T-helper 1 cell treated with Interleukin-12 subunit alpha and Interleukin-12 subunit beta and Interleukin-4 antibody, amounts not matched to agents 30 μg/mL and 1 μg/mL, for 36 hours (primary cell): ENCODE measurements at regions not wholly inside any gene's neighbourhood (a gene's known extent, or its start where the extent isn't known, plus 50 kb on each side); places are given as distances from the start of the nearest gene placed in this dataset.

Experiments
- H3K27ac Mint-ChIP-seq: one replicate; pipeline ENCODE4 v1.8.0; 2021; ENCODE audit warnings: mild to moderate bottlenecking, mixed read lengths
- H3K27me3 Mint-ChIP-seq: one replicate; pipeline ENCODE4 v1.8.0; 2021; ENCODE audit warnings: low read depth, mixed read lengths
- H3K36me3 Mint-ChIP-seq: one replicate; pipeline ENCODE4 v1.8.0; 2021; ENCODE audit warnings: low read depth, mixed read lengths
- H3K4me1 Mint-ChIP-seq: one replicate; pipeline ENCODE4 v1.8.0; 2021; ENCODE audit warnings: low read depth, mixed read lengths
- H3K4me3 Mint-ChIP-seq: one replicate; pipeline ENCODE4 v1.8.0; 2021; ENCODE audit warnings: mild to moderate bottlenecking, moderate library complexity, mixed read lengths
- H3K9me3 Mint-ChIP-seq: one replicate; pipeline ENCODE4 v1.8.0; 2021; ENCODE audit warnings: mixed read lengths

GRCh38 chr22:49294656-49295464, 532.8 kb downstream of the BRD1 start:
- Mint-ChIP-seq H3K9me3 (peaks cover 13% of the 10 kb centered on the region), H3K4me1 (no peaks in the 10 kb centered on the region), H3K27me3 (peaks cover 3% of the 10 kb centered on the region), H3K36me3 (no peaks in the 10 kb centered on the region), H3K4me3 (no peak overlapping the region), H3K27ac (no peak overlapping the region)

- peaks cover 13% of the 10 kb centered on the region for H3K9me3 Mint-ChIP-seq
- no peak overlapping the region for H3K27ac Mint-ChIP-seq
- peaks cover 3% of the 10 kb centered on the region for H3K27me3 Mint-ChIP-seq
Measured at GRCh38 chr22:49292909-49293308, 534.8 kb downstream of the BRD1 start.

GRCh38 chr22:49291781-49292180, 535.9 kb downstream of the BRD1 start:
- H3K9me3 Mint-ChIP-seq: peaks cover 13% of the 10 kb centered on the region

More at GRCh38 chr22:49292909-49293308, 534.8 kb downstream of the BRD1 start:
- Mint-ChIP-seq H3K4me3 (no peak overlapping the region), H3K36me3 (no peaks in the 10 kb centered on the region), H3K4me1 (no peaks in the 10 kb centered on the region)

GRCh38 chr22:49291169-49291568, 536.5 kb downstream of the BRD1 start:
- Mint-ChIP-seq H3K4me1 (no peaks in the 10 kb centered on the region), H3K4me3 (no peak overlapping the region), H3K27me3 (peaks cover 3% of the 10 kb centered on the region), H3K36me3 (no peaks in the 10 kb centered on the region), H3K9me3 (peaks cover 13% of the 10 kb centered on the region), H3K27ac (no peak overlapping the region)

More at GRCh38 chr22:49291781-49292180, 535.9 kb downstream of the BRD1 start:
- Mint-ChIP-seq H3K27me3 (peaks cover 3% of the 10 kb centered on the region), H3K4me1 (no peaks in the 10 kb centered on the region), H3K4me3 (no peak overlapping the region), H3K36me3 (no peaks in the 10 kb centered on the region), H3K27ac (no peak overlapping the region)

- H3K9me3 Mint-ChIP-seq: peaks cover 12% of the 10 kb centered on the region
- peaks cover 3% of the 10 kb centered on the region for H3K27me3 Mint-ChIP-seq
- H3K4me3 Mint-ChIP-seq: no peak overlapping the region
- H3K4me1 Mint-ChIP-seq: no peaks in the 10 kb centered on the region
- H3K36me3 Mint-ChIP-seq: no peaks in the 10 kb centered on the region
- H3K27ac Mint-ChIP-seq: no peak overlapping the region
Measured at GRCh38 chr22:49290711-49291110, 537.0 kb downstream of the BRD1 start.

- no peaks in the 10 kb centered on the region for H3K36me3 Mint-ChIP-seq
- H3K9me3 Mint-ChIP-seq: peaks cover 7% of the 10 kb centered on the region
- peaks cover 3% of the 10 kb centered on the region for H3K27me3 Mint-ChIP-seq
- no peak overlapping the region for H3K4me3 Mint-ChIP-seq
- no peaks in the 10 kb centered on the region for H3K4me1 Mint-ChIP-seq
- H3K27ac Mint-ChIP-seq: no peak overlapping the region
Measured at GRCh38 chr22:49289822-49290679, 537.6 kb downstream of the BRD1 start.

- Mint-ChIP-seq H3K4me1 (no peaks in the 10 kb centered on the region), H3K27me3 (no peaks in the 10 kb centered on the region), H3K27ac (no peak overlapping the region), H3K36me3 (no peaks in the 10 kb centered on the region), H3K4me3 (no peak overlapping the region), H3K9me3 (no peaks in the 10 kb centered on the region)
Measured at GRCh38 chr22:49286181-49286760, 541.4 kb downstream of the BRD1 start.

- H3K4me3 Mint-ChIP-seq: no peak overlapping the region
- no peak overlapping the region for H3K27ac Mint-ChIP-seq
- H3K4me1 Mint-ChIP-seq: no peaks in the 10 kb centered on the region
- no peaks in the 10 kb centered on the region for H3K27me3 Mint-ChIP-seq
- H3K36me3 Mint-ChIP-seq: no peaks in the 10 kb centered on the region
- peaks cover 5% of the 10 kb centered on the region for H3K9me3 Mint-ChIP-seq
Measured at GRCh38 chr22:49284931-49285330, 542.7 kb downstream of the BRD1 start.

- H3K4me3 Mint-ChIP-seq: no peak overlapping the region
- no peaks in the 10 kb centered on the region for H3K4me1 Mint-ChIP-seq
- peaks cover 5% of the 10 kb centered on the region for H3K9me3 Mint-ChIP-seq
- no peaks in the 10 kb centered on the region for H3K27me3 Mint-ChIP-seq
- H3K27ac Mint-ChIP-seq: no peak overlapping the region
- H3K36me3 Mint-ChIP-seq: no peaks in the 10 kb centered on the region
Measured at GRCh38 chr22:49284056-49284784, 543.5 kb downstream of the BRD1 start.

GRCh38 chr22:49282596-49282995, 545.1 kb downstream of the BRD1 start:
- Mint-ChIP-seq H3K27ac (no peak overlapping the region), H3K4me1 (no peaks in the 10 kb centered on the region), H3K27me3 (no peaks in the 10 kb centered on the region), H3K36me3 (no peaks in the 10 kb centered on the region), H3K4me3 (no peak overlapping the region), H3K9me3 (peaks cover 5% of the 10 kb centered on the region)

- Mint-ChIP-seq H3K4me3 (no peak overlapping the region), H3K4me1 (no peaks in the 10 kb centered on the region), H3K27ac (no peak overlapping the region), H3K27me3 (no peaks in the 10 kb centered on the region), H3K36me3 (no peaks in the 10 kb centered on the region), H3K9me3 (peaks cover 5% of the 10 kb centered on the region)
Measured at GRCh38 chr22:49281467-49282340, 546.0 kb downstream of the BRD1 start.

GRCh38 chr22:49278340-49278739, 549.3 kb downstream of the BRD1 start:
- peaks cover 5% of the 10 kb centered on the region for H3K9me3 Mint-ChIP-seq

GRCh38 chr22:49276567-49276966, 551.1 kb downstream of the BRD1 start:
- Mint-ChIP-seq H3K9me3 (peaks cover 5% of the 10 kb centered on the region), H3K27ac (no peak overlapping the region), H3K27me3 (no peaks in the 10 kb centered on the region), H3K36me3 (no peaks in the 10 kb centered on the region), H3K4me3 (no peak overlapping the region), H3K4me1 (no peaks in the 10 kb centered on the region)

More at GRCh38 chr22:49278340-49278739, 549.3 kb downstream of the BRD1 start:
- Mint-ChIP-seq H3K4me3 (no peak overlapping the region), H3K27ac (no peak overlapping the region), H3K27me3 (no peaks in the 10 kb centered on the region), H3K36me3 (no peaks in the 10 kb centered on the region), H3K4me1 (no peaks in the 10 kb centered on the region)
